Fibroblast of pulmonary artery (primary cell): ENCODE measurements at regions not wholly inside any gene's neighbourhood (a gene's known extent, or its start where the extent isn't known, plus 50 kb on each side); places are given as distances from the start of the nearest gene placed in this dataset.
A peak's percentile ranks its signal among the peaks of the same experiment; 100 is the strongest.

ENCODE experiments used
- DNase-seq: peaks from one replicate; pipeline ENCODE4 v3.0.0-alpha.2; 2010; ENCODE audit warnings: low read depth
- H3K4me3 ChIP-seq: replicated peaks from 2 replicates; pipeline ENCODE4 v1.5.1; 2011; ENCODE audit warnings: low read depth, mild to moderate bottlenecking, control low read depth, low read length, moderate library complexity
- CTCF ChIP-seq: IDR thresholded peaks from 2 replicates; pipeline ENCODE4 v1.5.1; 2011; ENCODE audit warnings: mild to moderate bottlenecking, control low read depth, low read length, inconsistent platforms; ENCODE audit errors: missing control alignments

DNA sequence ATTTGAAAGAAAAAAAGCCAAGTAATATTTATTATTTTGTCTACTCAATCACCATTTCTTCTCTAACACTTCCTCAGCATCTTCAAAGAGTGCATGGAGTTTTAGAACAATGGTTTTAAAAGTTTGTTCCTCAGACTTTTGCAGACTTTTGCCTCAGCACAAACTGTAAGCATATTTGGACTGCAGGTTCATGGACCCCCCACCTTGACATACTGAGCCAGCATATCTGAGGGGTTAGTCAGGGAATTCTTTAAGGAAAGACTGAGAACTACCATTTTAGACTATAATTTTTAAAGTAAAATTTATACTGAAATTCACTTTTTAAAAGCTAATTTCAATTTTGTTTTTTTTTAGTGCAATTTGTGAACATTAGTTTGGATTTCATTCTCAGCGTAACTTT is 1676.8 kb upstream of the PCDH20 start:
- H3K4me3 ChIP-seq, result no peak overlapping the region
- no peak for TF ChIP-seq CTCF
- DNase-seq, result no peak

DNA sequence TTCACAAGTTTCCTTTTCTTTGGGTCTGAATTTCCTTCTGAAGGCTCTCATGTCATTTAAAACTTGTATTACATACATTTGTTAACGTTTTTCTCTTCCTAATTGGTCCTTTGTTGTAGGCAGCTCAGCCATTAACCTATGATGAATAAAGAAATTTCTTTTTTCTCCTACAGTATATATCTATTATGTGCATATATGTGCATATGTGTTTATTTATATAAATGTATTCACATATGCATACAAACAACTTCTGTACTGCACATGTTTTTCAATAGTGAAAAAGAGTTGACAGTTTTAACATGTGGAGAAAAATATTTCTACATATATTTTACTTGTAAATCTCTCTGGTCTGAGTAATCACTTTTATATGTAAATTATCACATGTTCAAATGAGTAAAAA is 1674.9 kb upstream of the PCDH20 start:
- no peak overlapping the region for H3K4me3 ChIP-seq
- no peak for TF ChIP-seq CTCF
- no peak for DNase-seq

DNA sequence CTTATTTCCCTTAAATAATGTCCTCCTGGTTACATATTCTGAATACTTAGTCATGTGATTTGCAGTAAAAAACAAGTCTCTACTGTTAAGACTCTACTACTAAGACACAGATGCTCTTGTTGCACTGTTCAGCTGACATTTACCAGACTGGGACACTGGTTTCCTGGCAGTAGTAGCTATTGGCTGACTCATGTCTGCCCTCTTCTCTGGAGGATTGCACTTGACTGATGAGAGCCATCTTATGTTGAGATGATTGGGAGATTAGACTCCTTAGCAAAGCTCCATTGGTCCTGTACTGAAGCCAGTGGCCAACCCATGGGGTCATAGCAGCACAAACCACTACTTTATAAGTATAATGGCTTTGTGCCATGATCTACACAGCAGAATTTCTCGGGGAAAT is 1672.6 kb upstream of the PCDH20 start:
- peak; percentile 29 for DNase-seq
- no peak for TF ChIP-seq CTCF
- no peak overlapping the region for H3K4me3 ChIP-seq

GRCh38 chr13:63086286-63086685 is 1670.6 kb upstream of the PCDH20 start:
- TF ChIP-seq CTCF, result no peak
- H3K4me3 ChIP-seq, result no peak overlapping the region
- DNase-seq, result no peak

GRCh38 chr13:63085851-63086250 is 1670.2 kb upstream of the PCDH20 start:
- no peak for DNase-seq
- H3K4me3 ChIP-seq, result no peak overlapping the region
- TF ChIP-seq CTCF, result no peak

GRCh38 chr13:63081400-63082014 is 1665.9 kb upstream of the PCDH20 start:
- H3K4me3 ChIP-seq, result no peak overlapping the region
- no peak for TF ChIP-seq CTCF
- no peak for DNase-seq

- H3K4me3 ChIP-seq, result no peak overlapping the region
- DNase-seq, result no peak
- TF ChIP-seq CTCF, result no peak
Observed at GRCh38 chr13:63075126-63075525, 1659.5 kb upstream of the PCDH20 start.
